Liver (tissue), 8 donors: ENCODE measurements at regions not wholly inside any gene's neighbourhood (a gene's known extent, or its start where the extent isn't known, plus 50 kb on each side); places are given as distances from the start of the nearest gene placed in this dataset.

Source experiments
- DNase-seq: peaks from one replicate; pipeline ENCODE4 v3.0.0-alpha.2; 2017; ENCODE audit warnings: low spot score
- H3K27ac ChIP-seq, 2 donors: one replicate each; pipeline ENCODE4 v1.7.0; 2013; ENCODE audit warnings: inconsistent platforms in 2 of 2, low read length in 2 of 2, control low read depth in 1 of 2, low read depth in 1 of 2, mild to moderate bottlenecking in 1 of 2
- H3K27me3 ChIP-seq, 4 donors: one replicate each; pipeline versions ENCODE4 v1.6.1 to v1.7.0; 2013; ENCODE audit warnings: low read length in 3 of 4, inconsistent platforms in 1 of 4, mild to moderate bottlenecking in 1 of 4, moderate library complexity in 1 of 4; ENCODE audit not compliant: control insufficient read depth in 4 of 4, insufficient read depth in 4 of 4
- H3K36me3 ChIP-seq, 4 donors: one replicate each; pipeline versions ENCODE4 v1.6.1 to v1.7.0; 2013; ENCODE audit warnings: low read length in 3 of 4, mild to moderate bottlenecking in 3 of 4, low read depth in 1 of 4, moderate library complexity in 1 of 4; ENCODE audit not compliant: control insufficient read depth in 4 of 4, insufficient read depth in 3 of 4
- H3K4me1 ChIP-seq, 4 donors: one replicate each; pipeline versions ENCODE4 v1.6.1 to v1.7.0; 2013; ENCODE audit warnings: low read length in 3 of 4, mild to moderate bottlenecking in 3 of 4, moderate library complexity in 1 of 4; ENCODE audit not compliant: control insufficient read depth in 4 of 4, insufficient read depth in 4 of 4
- H3K4me3 ChIP-seq, 3 donors: one replicate each; pipeline versions ENCODE4 v1.6.1 to v1.7.0; 2013; ENCODE audit warnings: low read length in 3 of 3, control low read depth in 1 of 3, low read depth in 1 of 3, mild to moderate bottlenecking in 1 of 3
- H3K9ac ChIP-seq, 2 donors: one replicate each; pipeline ENCODE4 v1.7.0; 2013; ENCODE audit warnings: low read length in 2 of 2, mild to moderate bottlenecking in 2 of 2, moderate library complexity in 2 of 2, control low read depth in 1 of 2, low read depth in 1 of 2
- H3K9me3 ChIP-seq, 4 donors: one replicate each; pipeline versions ENCODE4 v1.6.1 to v1.7.0; 2013; ENCODE audit warnings: low read length in 3 of 4; ENCODE audit not compliant: control insufficient read depth in 4 of 4
- EGR1 ChIP-seq, 2 donors: IDR thresholded peaks; 2 replicates each; pipeline ENCODE4 v1.6.1; 2016 to 2018; ENCODE audit warnings: antibody characterized with exemption in 2 of 2, low read depth in 2 of 2
- FOXA1 ChIP-seq: IDR thresholded peaks from 2 replicates; pipeline ENCODE4 v1.6.1; 2016; ENCODE audit warnings: antibody characterized with exemption
- FOXA2 ChIP-seq: IDR thresholded peaks from 2 replicates; pipeline ENCODE4 v1.6.1; 2016; ENCODE audit warnings: antibody characterized with exemption
- GABPA ChIP-seq, 2 donors: IDR thresholded peaks in 1 of 2; conservative IDR thresholded peaks in 1 of 2; 2 replicates each; pipeline ENCODE4 v1.6.1; 2016; ENCODE audit warnings: antibody characterized with exemption in 2 of 2, mild to moderate bottlenecking in 1 of 2, moderate library complexity in 1 of 2
- HNF4A ChIP-seq, 2 donors: conservative IDR thresholded peaks; 2 replicates each; pipeline ENCODE4 v1.6.1; 2016; ENCODE audit warnings: antibody characterized with exemption in 2 of 2, mild to moderate bottlenecking in 2 of 2
- HNF4G ChIP-seq: IDR thresholded peaks from 2 replicates; pipeline ENCODE4 v1.6.1; 2016; ENCODE audit warnings: antibody characterized with exemption
- JUND ChIP-seq, 2 donors: IDR thresholded peaks; 2 replicates each; pipeline ENCODE4 v1.6.1; 2016; ENCODE audit warnings: antibody characterized with exemption in 2 of 2
- NR2F2 ChIP-seq: IDR thresholded peaks from 2 replicates; pipeline ENCODE4 v1.6.1; 2016; ENCODE audit warnings: antibody characterized with exemption
- RAD21 ChIP-seq, 2 donors: IDR thresholded peaks; 2 replicates each; pipeline ENCODE4 v1.6.1; 2016; ENCODE audit warnings: antibody characterized with exemption in 2 of 2, mild to moderate bottlenecking in 2 of 2
- RXRA ChIP-seq, 2 donors: IDR thresholded peaks; 2 replicates each; pipeline ENCODE4 v1.6.1; 2017 to 2018; ENCODE audit warnings: antibody characterized with exemption in 2 of 2, mild to moderate bottlenecking in 1 of 2
- SP1 ChIP-seq: IDR thresholded peaks from 2 replicates; pipeline ENCODE4 v1.6.1; 2018; ENCODE audit warnings: antibody characterized with exemption, mild to moderate bottlenecking
- TAF1 ChIP-seq: conservative IDR thresholded peaks from 2 replicates; pipeline ENCODE4 v1.6.1; 2016; ENCODE audit warnings: antibody characterized with exemption, mild to moderate bottlenecking
- YY1 ChIP-seq: IDR thresholded peaks from 2 replicates; pipeline ENCODE4 v1.6.1; 2016; ENCODE audit warnings: antibody characterized with exemption, mild to moderate bottlenecking
- WGBS: extraction: QIAGEN DNeasy Blood & Tissue Kit; methylation state at CpG from one replicate; pipeline ENCODE4 v1.1.7; 2013; 5-methylcytosine and 5-hydroxymethylcytosine counted together
- TF ChIP-seq, protein P1 (sequence below): IDR thresholded peaks from 2 replicates; pipeline ENCODE4 v1.6.1; 2016; ENCODE audit warnings: antibody characterized with exemption
- TF ChIP-seq, protein P2 (sequence below): fragments of 150-350 bp; IDR thresholded peaks from 2 replicates; pipeline ENCODE4 v1.5.1; 2017; ENCODE audit warnings: improper control_type of control experiment, low read depth, low read length; ENCODE audit not compliant: missing input control
- TF ChIP-seq, protein P3 (sequence below): IDR thresholded peaks from 2 replicates; pipeline ENCODE4 v1.6.1; 2016; ENCODE audit warnings: antibody characterized with exemption
- TF ChIP-seq, protein P4 (sequence below): IDR thresholded peaks from 2 replicates; pipeline ENCODE4 v1.6.1; 2016; ENCODE audit warnings: antibody characterized with exemption
- TF ChIP-seq, protein P5 (sequence below): IDR thresholded peaks from 2 replicates; pipeline ENCODE4 v1.6.1; 2016; ENCODE audit warnings: antibody characterized with exemption, mild to moderate bottlenecking
- donor health status: healthy.
- donor health status: healthy.
- donor health status: healthy.
- donor health status: healthy.
- donor health status: healthy.

DNA sequence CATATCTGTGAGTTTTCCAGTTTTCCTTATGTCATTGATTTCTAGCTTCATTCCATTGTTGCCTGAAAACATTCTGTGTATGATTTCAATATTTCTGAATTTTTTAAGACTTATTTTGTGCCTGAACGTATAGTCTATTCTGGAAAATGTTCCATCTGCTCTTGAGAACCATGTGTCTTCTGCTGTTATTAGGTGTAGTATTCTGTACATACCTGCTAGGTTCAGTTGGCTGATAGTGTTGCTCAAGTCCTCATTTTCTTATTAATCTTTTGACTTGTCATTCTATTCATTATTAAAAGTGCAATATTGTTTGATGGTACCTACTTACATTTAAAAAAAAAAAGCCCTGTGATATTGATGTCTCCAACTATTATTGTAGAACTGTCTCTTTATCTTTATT, 869.8 kb upstream of the MAN1A1 start:
- H3K36me3 ChIP-seq: no peaks in the 10 kb centered on the region
- no peaks in the 10 kb centered on the region for H3K9me3 ChIP-seq
- TF ChIP-seq, protein P1, sequence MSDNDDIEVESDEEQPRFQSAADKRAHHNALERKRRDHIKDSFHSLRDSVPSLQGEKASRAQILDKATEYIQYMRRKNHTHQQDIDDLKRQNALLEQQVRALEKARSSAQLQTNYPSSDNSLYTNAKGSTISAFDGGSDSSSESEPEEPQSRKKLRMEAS: no peak
- no peak for TF ChIP-seq EGR1 (IDR thresholded peaks at IDR 0.05; ENCODE audit: low read depth in 2 of 2)
- TF ChIP-seq SP1: no peak
- TF ChIP-seq, protein P2, sequence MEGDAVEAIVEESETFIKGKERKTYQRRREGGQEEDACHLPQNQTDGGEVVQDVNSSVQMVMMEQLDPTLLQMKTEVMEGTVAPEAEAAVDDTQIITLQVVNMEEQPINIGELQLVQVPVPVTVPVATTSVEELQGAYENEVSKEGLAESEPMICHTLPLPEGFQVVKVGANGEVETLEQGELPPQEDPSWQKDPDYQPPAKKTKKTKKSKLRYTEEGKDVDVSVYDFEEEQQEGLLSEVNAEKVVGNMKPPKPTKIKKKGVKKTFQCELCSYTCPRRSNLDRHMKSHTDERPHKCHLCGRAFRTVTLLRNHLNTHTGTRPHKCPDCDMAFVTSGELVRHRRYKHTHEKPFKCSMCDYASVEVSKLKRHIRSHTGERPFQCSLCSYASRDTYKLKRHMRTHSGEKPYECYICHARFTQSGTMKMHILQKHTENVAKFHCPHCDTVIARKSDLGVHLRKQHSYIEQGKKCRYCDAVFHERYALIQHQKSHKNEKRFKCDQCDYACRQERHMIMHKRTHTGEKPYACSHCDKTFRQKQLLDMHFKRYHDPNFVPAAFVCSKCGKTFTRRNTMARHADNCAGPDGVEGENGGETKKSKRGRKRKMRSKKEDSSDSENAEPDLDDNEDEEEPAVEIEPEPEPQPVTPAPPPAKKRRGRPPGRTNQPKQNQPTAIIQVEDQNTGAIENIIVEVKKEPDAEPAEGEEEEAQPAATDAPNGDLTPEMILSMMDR: no peak
- TF ChIP-seq FOXA1: no peak
- no peak for TF ChIP-seq HNF4A (conservative IDR thresholded peaks at IDR 0.05)
- no peak for TF ChIP-seq NR2F2
- TF ChIP-seq FOXA2: no peak
- TF ChIP-seq, protein P3, sequence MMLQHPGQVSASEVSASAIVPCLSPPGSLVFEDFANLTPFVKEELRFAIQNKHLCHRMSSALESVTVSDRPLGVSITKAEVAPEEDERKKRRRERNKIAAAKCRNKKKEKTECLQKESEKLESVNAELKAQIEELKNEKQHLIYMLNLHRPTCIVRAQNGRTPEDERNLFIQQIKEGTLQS: no peak
- TF ChIP-seq YY1: no peak
- TF ChIP-seq, protein P4, sequence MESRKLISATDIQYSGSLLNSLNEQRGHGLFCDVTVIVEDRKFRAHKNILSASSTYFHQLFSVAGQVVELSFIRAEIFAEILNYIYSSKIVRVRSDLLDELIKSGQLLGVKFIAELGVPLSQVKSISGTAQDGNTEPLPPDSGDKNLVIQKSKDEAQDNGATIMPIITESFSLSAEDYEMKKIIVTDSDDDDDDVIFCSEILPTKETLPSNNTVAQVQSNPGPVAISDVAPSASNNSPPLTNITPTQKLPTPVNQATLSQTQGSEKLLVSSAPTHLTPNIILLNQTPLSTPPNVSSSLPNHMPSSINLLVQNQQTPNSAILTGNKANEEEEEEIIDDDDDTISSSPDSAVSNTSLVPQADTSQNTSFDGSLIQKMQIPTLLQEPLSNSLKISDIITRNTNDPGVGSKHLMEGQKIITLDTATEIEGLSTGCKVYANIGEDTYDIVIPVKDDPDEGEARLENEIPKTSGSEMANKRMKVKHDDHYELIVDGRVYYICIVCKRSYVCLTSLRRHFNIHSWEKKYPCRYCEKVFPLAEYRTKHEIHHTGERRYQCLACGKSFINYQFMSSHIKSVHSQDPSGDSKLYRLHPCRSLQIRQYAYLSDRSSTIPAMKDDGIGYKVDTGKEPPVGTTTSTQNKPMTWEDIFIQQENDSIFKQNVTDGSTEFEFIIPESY: no peak
- no peak for TF ChIP-seq JUND (IDR thresholded peaks at IDR 0.05)
- no peak for TF ChIP-seq RXRA (IDR thresholded peaks at IDR 0.05)
- TF ChIP-seq GABPA (IDR thresholded peaks at IDR 0.05 in 1 of 2, conservative IDR thresholded peaks at IDR 0.05 in 1 of 2): no peak
- no peak for TF ChIP-seq RAD21 (IDR thresholded peaks at IDR 0.05)
- no peak for TF ChIP-seq HNF4G
- no peak for TF ChIP-seq TAF1
- TF ChIP-seq, protein P5, sequence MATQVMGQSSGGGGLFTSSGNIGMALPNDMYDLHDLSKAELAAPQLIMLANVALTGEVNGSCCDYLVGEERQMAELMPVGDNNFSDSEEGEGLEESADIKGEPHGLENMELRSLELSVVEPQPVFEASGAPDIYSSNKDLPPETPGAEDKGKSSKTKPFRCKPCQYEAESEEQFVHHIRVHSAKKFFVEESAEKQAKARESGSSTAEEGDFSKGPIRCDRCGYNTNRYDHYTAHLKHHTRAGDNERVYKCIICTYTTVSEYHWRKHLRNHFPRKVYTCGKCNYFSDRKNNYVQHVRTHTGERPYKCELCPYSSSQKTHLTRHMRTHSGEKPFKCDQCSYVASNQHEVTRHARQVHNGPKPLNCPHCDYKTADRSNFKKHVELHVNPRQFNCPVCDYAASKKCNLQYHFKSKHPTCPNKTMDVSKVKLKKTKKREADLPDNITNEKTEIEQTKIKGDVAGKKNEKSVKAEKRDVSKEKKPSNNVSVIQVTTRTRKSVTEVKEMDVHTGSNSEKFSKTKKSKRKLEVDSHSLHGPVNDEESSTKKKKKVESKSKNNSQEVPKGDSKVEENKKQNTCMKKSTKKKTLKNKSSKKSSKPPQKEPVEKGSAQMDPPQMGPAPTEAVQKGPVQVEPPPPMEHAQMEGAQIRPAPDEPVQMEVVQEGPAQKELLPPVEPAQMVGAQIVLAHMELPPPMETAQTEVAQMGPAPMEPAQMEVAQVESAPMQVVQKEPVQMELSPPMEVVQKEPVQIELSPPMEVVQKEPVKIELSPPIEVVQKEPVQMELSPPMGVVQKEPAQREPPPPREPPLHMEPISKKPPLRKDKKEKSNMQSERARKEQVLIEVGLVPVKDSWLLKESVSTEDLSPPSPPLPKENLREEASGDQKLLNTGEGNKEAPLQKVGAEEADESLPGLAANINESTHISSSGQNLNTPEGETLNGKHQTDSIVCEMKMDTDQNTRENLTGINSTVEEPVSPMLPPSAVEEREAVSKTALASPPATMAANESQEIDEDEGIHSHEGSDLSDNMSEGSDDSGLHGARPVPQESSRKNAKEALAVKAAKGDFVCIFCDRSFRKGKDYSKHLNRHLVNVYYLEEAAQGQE: no peak
- no peak overlapping the region for H3K27ac ChIP-seq
- H3K9ac ChIP-seq: no peak overlapping the region
- no peak overlapping the region for H3K4me3 ChIP-seq
- no peaks in the 10 kb centered on the region for H3K4me1 ChIP-seq
- 63% methylated on average over 1 of the region's 1 CpG for WGBS
- no peaks in the 10 kb centered on the region for H3K27me3 ChIP-seq
- DNase-seq: no peak
